ENCODE measurements at regions not wholly inside any gene's neighbourhood (a gene's known extent, or its start where the extent isn't known, plus 50 kb on each side); places are given as distances from the start of the nearest gene placed in this dataset.

- DNase-seq: no peak
These were observed 108.1 kb downstream of the LITAF start for GRCh38 chr16:11478431-11479119.

DNA sequence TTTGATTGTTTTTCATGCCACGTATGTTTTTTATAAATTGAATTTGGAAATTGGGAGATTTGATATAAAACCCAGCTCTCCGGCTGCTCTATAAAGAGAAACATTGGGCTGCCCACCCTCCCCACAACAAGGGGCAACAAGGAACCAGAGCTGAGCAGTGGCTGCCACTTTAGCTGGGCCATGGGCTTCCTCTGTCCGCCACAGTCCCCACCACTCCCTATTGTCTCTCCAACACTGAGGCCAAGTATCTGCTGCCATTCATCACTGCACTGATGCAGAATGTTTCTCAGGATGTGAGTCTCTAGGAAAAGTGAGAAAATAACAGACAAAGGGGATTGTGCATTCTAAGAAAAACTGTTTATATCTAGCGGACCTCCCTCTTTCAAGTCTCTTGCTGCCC lies 106.8 kb downstream of the LITAF start:
- DNase-seq: no peak

DNA sequence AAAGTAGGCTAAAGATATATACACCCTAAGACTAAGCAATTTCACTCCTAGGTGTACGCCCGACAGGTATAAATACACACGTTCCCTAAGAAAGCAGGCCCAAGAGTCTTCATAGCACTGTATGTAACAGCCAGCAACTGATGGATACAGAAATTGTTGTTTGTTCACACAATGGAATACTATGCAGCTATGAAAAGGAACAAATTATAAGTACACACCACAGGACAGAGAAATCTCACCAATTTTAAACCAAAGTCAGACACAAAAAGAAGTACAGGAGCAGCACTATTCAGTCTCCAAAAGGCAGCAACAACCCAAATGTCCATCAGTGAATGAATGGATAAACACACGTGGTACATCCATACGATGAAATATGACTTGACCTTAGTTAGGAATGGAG lies 106.1 kb downstream of the LITAF start:
- DNase-seq: no peak

- no peak for DNase-seq
These were observed 104.7 kb downstream of the LITAF start for GRCh38 chr16:11481987-11482386.

GRCh38 chr16:11482946-11483748 lies 103.6 kb downstream of the LITAF start:
- no peak for DNase-seq

GRCh38 chr16:11484691-11485258 lies 101.9 kb downstream of the LITAF start:
- DNase-seq: no peak

GRCh38 chr16:11485676-11486075 lies 101.0 kb downstream of the LITAF start:
- no peak for DNase-seq

DNA sequence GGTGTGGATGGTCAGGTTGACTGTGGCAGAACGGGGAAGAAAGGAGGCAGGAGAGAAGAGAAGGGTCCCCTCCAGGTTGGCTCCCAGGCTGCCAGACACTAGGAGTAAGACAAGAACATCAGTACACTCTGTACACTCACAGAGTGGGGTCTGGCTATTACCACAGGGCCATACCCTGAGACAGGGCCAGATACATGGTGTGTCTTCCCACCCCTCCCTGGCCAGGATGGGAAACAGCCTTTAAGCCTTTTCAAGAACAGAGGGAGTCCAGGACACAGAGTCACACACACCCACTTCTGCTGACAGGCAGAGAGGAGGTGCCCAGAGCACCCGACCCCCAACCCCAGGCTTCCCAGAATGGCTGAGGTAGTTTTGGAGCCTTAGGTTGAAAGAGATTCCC lies 99.4 kb downstream of the LITAF start:
- no peak for DNase-seq

GRCh38 chr16:11488304-11488703 lies 98.4 kb downstream of the LITAF start:
- no peak for DNase-seq

DNA sequence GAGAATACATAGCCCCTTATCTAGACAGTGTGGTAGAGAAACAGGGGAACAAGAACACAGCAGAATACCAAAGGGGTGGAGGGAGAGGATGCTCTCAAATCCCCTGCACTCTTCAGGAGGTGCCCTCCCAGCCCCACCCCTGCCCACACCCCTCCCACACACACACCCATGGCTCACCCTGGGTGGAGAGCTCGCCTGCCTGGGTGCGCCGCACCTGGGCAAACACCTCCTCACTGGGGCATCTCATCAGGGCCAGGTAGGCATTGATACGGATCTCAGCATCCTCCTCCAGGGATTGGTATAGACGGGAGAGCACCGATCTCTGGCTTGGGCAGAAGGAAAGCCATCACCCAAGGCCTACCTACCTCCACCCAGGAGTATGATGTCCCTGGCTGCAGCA lies 95.2 kb downstream of the LITAF start:
- DNase-seq: no peak

DNA sequence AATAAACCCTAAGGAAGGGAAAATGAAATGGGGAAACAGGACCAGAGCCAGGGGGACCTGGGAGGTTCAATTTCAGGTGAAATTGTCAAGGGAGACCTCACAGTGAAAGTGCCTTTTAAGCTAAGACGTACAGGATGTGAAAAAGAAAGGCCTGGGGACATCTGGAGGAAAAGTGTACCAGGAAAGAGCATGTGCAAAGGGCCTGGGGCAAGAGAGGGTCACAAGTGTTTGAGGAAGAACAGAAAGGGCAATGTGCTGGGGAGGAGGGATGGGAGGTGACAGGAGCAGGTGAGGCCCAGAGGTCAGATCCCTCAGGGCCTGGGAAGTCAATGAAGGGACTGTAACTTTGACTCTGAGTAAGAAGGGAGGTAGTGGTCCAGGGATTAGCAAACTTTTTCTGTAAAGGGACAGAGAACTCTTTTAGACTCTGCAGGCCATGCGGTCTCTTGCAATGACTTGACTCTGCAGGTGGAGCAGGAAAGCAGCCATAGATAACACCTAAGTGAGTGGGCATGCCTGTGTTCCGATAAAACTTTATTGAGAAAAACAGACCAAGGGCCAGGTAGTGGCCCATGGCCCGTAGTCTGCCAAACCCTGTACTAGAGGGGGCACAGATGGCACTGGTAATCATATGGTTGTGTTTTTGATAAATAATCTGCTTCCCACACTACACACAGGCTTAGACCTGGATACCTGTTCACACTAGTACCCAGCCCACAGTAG lies 93.8 kb downstream of the LITAF start:
- DNase-seq: no peak

- DNase-seq: no peak
These were observed 93.2 kb downstream of the LITAF start for GRCh38 chr16:11493531-11493929.

DNA sequence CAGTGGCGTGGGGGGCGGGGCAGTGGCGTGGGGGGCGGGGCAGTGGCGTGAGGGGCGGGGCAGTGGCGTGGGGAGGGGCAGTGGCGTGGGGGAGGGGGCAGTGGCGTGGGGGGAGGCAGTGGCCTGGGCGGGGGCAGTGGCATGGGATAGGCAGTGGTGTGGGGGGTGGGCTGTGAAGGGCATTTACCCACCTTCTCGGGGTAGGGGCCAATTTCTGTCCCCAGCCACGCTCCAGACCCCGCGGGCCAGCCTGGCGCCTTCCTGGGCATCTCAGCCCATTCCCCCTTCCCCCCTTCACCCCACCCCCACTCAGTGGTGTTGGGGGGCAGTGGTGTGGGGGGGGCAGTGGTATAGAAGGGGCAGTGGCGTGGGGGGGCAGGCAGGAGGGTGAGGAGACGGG lies 92.7 kb downstream of the LITAF start:
- DNase-seq: no peak

DNA sequence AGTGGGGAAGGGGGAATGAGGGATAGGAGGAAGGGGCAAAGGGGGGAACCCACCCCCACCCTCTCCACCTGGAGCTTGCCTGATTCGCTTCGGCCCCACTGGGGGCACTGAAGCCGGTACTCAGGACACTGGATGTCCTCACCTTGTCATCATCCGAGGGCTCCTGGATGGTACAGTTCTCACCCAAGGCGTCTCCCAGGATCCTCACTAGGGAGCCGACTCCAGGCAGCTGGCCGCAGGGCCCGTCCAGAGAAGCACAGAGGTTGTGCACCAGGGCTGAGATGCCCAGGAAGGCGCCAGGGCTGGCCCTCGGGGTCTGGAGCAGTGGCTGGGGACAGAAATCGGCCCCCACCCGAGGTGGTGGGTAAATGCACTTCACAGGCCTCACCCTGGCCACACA lies 92.3 kb downstream of the LITAF start:
- DNase-seq: no peak

DNA sequence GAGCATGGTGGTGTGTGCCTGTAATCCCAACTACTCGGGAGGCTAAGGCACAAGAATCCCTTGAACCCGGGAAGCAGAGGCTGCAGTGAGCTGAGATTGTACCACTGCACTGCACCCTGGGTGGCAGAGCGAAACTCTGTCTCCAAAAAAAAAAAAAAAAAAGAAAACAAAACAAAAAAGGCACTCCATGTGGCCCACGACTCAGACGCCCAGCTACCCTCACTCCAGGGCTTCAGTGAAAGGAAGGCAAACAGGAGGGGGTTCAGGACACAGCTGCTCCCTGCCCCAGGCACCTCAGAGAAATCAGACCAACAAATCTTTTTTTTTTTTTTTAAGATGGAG lies 91.7 kb downstream of the LITAF start:
- DNase-seq: no peak
